ENCODE measurements at regions not wholly inside any gene's neighbourhood (a gene's known extent, or its start where the extent isn't known, plus 50 kb on each side); places are given as distances from the start of the nearest gene placed in this dataset.

DNA sequence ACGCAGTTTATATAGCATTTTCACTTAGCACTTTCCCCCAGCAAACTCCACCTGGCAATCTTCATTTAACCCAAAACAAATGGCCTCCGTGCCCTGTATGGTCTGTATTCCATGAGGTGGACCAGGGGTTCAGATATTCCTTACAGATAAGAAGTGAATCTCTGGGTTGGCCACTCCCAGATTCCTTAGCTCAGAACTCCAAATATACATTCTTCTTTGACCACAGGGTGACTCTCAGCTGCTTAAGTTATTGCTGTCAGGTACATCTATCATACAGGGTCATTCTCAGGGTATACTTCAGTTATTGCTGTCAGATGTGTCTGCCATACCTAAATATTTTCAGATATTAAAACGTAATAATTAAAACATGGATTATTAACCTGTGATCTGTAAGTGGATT, 229.8 kb downstream of the TBL1XR1 start (continued):
- TF ChIP-seq, protein P1, sequence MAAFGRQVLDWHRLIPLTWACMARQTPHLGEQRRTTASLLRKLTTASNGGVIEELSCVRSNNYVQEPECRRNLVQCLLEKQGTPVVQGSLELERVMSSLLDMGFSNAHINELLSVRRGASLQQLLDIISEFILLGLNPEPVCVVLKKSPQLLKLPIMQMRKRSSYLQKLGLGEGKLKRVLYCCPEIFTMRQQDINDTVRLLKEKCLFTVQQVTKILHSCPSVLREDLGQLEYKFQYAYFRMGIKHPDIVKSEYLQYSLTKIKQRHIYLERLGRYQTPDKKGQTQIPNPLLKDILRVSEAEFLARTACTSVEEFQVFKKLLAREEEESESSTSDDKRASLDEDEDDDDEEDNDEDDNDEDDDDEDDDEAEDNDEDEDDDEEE (CRISPR knock-in tag; IDR thresholded peaks at IDR 0.05), result no peak
- TF ChIP-seq, protein P2, sequence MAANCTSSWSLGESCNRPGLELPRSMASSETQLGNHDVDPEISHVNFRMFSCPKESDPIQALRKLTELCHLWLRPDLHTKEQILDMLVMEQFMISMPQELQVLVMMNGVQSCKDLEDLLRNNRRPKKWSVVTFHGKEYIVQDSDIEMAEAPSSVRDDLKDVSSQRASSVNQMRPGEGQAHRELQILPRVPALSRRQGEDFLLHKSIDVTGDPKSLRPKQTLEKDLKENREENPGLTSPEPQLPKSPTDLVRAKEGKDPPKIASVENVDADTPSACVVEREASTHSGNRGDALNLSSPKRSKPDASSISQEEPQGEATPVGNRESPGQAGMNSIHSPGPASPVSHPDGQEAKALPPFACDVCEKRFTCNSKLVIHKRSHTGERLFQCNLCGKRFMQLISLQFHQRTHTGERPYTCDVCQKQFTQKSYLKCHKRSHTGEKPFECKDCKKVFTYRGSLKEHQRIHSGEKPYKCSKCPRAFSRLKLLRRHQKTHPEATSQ (CRISPR knock-in tag; IDR thresholded peaks at IDR 0.05; ENCODE audit: borderline replicate concordance), result no peak
- no peak for TF ChIP-seq ZNF543 (CRISPR knock-in tag; IDR thresholded peaks at IDR 0.05)
- TF ChIP-seq, protein P3, sequence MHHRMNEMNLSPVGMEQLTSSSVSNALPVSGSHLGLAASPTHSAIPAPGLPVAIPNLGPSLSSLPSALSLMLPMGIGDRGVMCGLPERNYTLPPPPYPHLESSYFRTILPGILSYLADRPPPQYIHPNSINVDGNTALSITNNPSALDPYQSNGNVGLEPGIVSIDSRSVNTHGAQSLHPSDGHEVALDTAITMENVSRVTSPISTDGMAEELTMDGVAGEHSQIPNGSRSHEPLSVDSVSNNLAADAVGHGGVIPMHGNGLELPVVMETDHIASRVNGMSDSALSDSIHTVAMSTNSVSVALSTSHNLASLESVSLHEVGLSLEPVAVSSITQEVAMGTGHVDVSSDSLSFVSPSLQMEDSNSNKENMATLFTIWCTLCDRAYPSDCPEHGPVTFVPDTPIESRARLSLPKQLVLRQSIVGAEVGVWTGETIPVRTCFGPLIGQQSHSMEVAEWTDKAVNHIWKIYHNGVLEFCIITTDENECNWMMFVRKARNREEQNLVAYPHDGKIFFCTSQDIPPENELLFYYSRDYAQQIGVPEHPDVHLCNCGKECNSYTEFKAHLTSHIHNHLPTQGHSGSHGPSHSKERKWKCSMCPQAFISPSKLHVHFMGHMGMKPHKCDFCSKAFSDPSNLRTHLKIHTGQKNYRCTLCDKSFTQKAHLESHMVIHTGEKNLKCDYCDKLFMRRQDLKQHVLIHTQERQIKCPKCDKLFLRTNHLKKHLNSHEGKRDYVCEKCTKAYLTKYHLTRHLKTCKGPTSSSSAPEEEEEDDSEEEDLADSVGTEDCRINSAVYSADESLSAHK (CRISPR knock-in tag; IDR thresholded peaks at IDR 0.05; ENCODE audit: borderline replicate concordance), result no peak

DNA sequence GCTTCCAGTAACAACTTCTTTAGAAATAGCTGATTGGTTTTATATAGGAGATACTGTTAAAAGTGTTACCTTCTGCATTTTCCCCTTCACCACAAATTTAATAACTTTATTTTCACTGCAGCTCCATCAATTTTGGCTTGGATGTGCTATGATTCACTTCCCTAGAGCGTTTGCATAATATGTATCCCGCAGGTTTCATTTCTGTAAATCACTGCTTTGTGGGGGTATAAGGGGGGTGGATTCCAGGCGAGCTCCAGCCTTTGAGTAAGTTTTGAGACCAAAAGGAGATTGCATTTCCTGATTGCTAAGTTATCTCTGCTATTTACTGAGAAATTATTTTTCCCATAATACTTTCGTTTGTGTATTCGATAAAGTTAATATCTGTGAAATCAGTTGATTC, 232.6 kb downstream of the TBL1XR1 start:
- no peak for ATAC-seq
- no peaks in the 10 kb centered on the region for H4K20me1 ChIP-seq (ENCODE audit: insufficient read depth, low read length)
- no peak overlapping the region for H3K4me2 ChIP-seq (ENCODE audit: low read depth, low read length)
- ChIA-PET CTCF (ENCODE audit: low intra/inter-chr PET ratio, low total read pairs) (no interaction called here), POLR2A (no interaction called here)
- no peaks in the 10 kb centered on the region for H3K27me3 ChIP-seq (ENCODE audit: control insufficient read depth in 1 of 2, insufficient read depth in 2 of 2, low read length in 2 of 2)
- no peak for FAIRE-seq
- no peaks in the 10 kb centered on the region for H3K9me3 ChIP-seq (ENCODE audit: low read length)
- no peaks in the 10 kb centered on the region for H3K4me1 ChIP-seq (ENCODE audit: insufficient read depth, low read length)
- DNase-seq (ENCODE audit: low spot score), result no peak
- no peak overlapping the region for H3K9ac ChIP-seq (ENCODE audit: insufficient read depth, low read depth, low read length)
- H3K36me3 ChIP-seq (replicated peaks in 1 of 2; ENCODE audit: control insufficient read depth in 1 of 2, insufficient read depth in 2 of 2, low read length in 2 of 2), result no peaks in the 10 kb centered on the region
- no peaks in the 10 kb centered on the region for H3K79me2 ChIP-seq (ENCODE audit: insufficient read depth, low read length)
- in situ Hi-C loops (cut with HindIII; ENCODE audit: extremely low pct_ligation_motif_present, low pct_unique_long_range_greater_than_20kb), result no loop called here
- intact Hi-C loops (cut with micrococcal nuclease; ENCODE audit: unreplicated experiment), result no loop called here
- H3K4me3 ChIP-seq (replicated peaks in 1 of 3; ENCODE audit: insufficient read depth in 1 of 3, low read depth in 2 of 3, low read length in 3 of 3), result no peak overlapping the region
- no peak overlapping the region for H3K27ac ChIP-seq (ENCODE audit: extremely low read length, insufficient read depth, low read length)
- 23% methylated on average over 5 of the region's 5 CpGs for WGBS (ENCODE audit: low lambda C conversion rate)
- no TSS peak for BruUV-seq (replicated peaks)
- no peak overlapping the region for H2AFZ ChIP-seq (ENCODE audit: low read length)
- TF ChIP-seq EED (CRISPR knock-in tag; IDR thresholded peaks at IDR 0.05) (no peak), DNMT1 (CRISPR knock-in tag; IDR thresholded peaks at IDR 0.05) (no peak), ZSCAN30 (CRISPR knock-in tag; IDR thresholded peaks at IDR 0.05) (no peak), AGO1 (IDR thresholded peaks at IDR 0.05; ENCODE audit: low read depth, low read length, poor library complexity, severe bottlenecking) (no peak), PAWR (CRISPR knock-in tag; IDR thresholded peaks at IDR 0.05; ENCODE audit: borderline replicate concordance) (no peak), TOPORS (CRISPR knock-in tag; IDR thresholded peaks at IDR 0.05) (no peak), SRY (CRISPR knock-in tag; IDR thresholded peaks at IDR 0.05) (no peak)
- TF ChIP-seq, protein P4, sequence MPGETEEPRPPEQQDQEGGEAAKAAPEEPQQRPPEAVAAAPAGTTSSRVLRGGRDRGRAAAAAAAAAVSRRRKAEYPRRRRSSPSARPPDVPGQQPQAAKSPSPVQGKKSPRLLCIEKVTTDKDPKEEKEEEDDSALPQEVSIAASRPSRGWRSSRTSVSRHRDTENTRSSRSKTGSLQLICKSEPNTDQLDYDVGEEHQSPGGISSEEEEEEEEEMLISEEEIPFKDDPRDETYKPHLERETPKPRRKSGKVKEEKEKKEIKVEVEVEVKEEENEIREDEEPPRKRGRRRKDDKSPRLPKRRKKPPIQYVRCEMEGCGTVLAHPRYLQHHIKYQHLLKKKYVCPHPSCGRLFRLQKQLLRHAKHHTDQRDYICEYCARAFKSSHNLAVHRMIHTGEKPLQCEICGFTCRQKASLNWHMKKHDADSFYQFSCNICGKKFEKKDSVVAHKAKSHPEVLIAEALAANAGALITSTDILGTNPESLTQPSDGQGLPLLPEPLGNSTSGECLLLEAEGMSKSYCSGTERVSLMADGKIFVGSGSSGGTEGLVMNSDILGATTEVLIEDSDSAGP (CRISPR knock-in tag; IDR thresholded peaks at IDR 0.05; ENCODE audit: borderline replicate concordance), result no peak
- TF ChIP-seq, protein P5, sequence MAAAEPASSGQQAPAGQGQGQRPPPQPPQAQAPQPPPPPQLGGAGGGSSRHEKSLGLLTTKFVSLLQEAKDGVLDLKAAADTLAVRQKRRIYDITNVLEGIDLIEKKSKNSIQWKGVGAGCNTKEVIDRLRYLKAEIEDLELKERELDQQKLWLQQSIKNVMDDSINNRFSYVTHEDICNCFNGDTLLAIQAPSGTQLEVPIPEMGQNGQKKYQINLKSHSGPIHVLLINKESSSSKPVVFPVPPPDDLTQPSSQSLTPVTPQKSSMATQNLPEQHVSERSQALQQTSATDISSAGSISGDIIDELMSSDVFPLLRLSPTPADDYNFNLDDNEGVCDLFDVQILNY (CRISPR knock-in tag; conservative IDR thresholded peaks at IDR 0.05), result no peak
- TF ChIP-seq, protein P6, sequence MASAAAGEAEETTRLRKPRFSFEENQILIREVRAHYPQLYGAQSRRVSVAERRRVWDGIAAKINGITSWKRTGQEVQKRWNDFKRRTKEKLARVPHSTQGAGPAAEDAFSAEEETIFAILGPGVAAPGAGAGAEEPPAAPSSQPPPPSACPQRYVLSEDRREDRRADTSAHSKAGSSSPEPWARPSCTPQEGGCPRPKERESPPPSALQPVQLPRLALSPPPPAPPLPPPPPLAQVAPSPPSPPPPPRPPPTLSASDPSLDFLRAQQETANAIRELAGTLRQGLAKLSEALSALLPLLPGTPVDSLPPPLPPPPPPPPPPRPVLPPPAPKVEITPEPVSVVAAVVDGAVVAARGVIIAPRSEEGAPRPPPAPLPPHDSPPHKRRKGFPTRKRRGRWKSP (CRISPR knock-in tag; IDR thresholded peaks at IDR 0.05), result no peak
